SIG-M5 treated with dmso at 0.1 percent for 504 hours (cell line): ENCODE measurements at regions not wholly inside any gene's neighbourhood (a gene's known extent, or its start where the extent isn't known, plus 50 kb on each side); places are given as distances from the start of the nearest gene placed in this dataset.
A peak's percentile ranks its signal among the peaks of the same experiment; 100 is the strongest.
"Not testable (repeated sequence)": the region's sequence is repeated elsewhere in the genome, so short reads cannot be mapped to it uniquely, and the experiment has no call there.

Source experiments
- DNase-seq: peaks from one replicate; lab custom pipeline; 2025; ENCODE audit not compliant: unreplicated experiment; lab: John Stamatoyannopoulos, UW

GRCh38 chr6:144756469-144756868, 471.3 kb downstream of the UTRN start:
- no peak for DNase-seq

GRCh38 chr6:144757299-144757698, 472.2 kb downstream of the UTRN start:
- DNase-seq, result no peak

- DNase-seq, result no peak
Observed at GRCh38 chr6:144757730-144758129, 472.6 kb downstream of the UTRN start.

GRCh38 chr6:144758602-144759001, 473.5 kb downstream of the UTRN start:
- DNase-seq, result no peak

- no peak for DNase-seq
Observed at GRCh38 chr6:144762469-144762868, 477.3 kb downstream of the UTRN start.

GRCh38 chr6:144767051-144767450, 481.9 kb downstream of the UTRN start:
- DNase-seq, result no peak

- no peak for DNase-seq
Observed at GRCh38 chr6:144768551-144769075, 483.5 kb downstream of the UTRN start.

GRCh38 chr6:144769142-144769541, 484.0 kb downstream of the UTRN start:
- DNase-seq, result no peak

- no peak for DNase-seq
Observed at GRCh38 chr6:144776031-144776819, 491.1 kb downstream of the UTRN start.

- DNase-seq, result no peak
Observed at GRCh38 chr6:144777249-144777648, 492.1 kb downstream of the UTRN start.

- DNase-seq, result no peak
Observed at GRCh38 chr6:144778056-144778455, 492.9 kb downstream of the UTRN start.

- DNase-seq, result peak; percentile 6
Observed at GRCh38 chr6:144778773-144779492, 493.8 kb downstream of the UTRN start.

GRCh38 chr6:144781836-144782235, 496.7 kb downstream of the UTRN start:
- DNase-seq, result no peak

- DNase-seq, result no peak
Observed at GRCh38 chr6:144782634-144783033, 497.5 kb downstream of the UTRN start.

GRCh38 chr6:144785056-144785455, 499.9 kb downstream of the UTRN start:
- DNase-seq, result no peak

GRCh38 chr6:144786825-144787224, 501.7 kb downstream of the UTRN start:
- DNase-seq, result no peak

GRCh38 chr6:144793744-144794143, 508.6 kb downstream of the UTRN start:
- no peak for DNase-seq

GRCh38 chr6:144795022-144795421, 509.9 kb downstream of the UTRN start:
- DNase-seq, result not testable (repeated sequence)

GRCh38 chr6:144796070-144796469, 510.9 kb downstream of the UTRN start:
- no peak for DNase-seq

- DNase-seq, result peak; percentile 7
Observed at GRCh38 chr6:144797881-144798589, 512.9 kb downstream of the UTRN start.

- no peak for DNase-seq
Observed at GRCh38 chr6:144804246-144804790, 519.2 kb downstream of the UTRN start.
